ENCODE measurements at regions not wholly inside any gene's neighbourhood (a gene's known extent, or its start where the extent isn't known, plus 50 kb on each side); places are given as distances from the start of the nearest gene placed in this dataset.

DNA sequence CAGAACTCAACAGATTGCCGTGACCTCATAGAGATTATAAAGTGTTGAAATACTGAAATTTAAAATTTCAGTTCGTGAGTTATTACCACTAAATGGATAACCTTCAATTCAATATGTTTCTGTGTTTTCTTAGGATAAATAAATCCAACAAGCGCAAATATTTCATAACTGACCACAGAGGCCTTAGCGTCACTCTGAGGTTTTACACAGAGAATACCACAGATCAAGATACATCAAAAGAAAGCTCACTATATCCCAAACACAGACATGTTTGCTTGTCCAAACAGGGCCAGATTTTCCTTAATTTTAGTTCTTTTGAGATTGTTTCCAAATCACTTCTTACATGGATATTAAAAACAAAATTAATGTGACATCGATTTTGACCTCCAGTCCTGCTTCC lies 235.8 kb downstream of the EFNB2 start:
- Histone ChIP-seq H2BK15ac (ENCODE audit: low read length) (no peak overlapping the region), H2BK20ac (ENCODE audit: low read length) (no peak overlapping the region), H2AK5ac (ENCODE audit: low read depth, low read length) (no peak overlapping the region), H3K9me3 (ENCODE audit: insufficient read depth in 2 of 2, low read depth in 1 of 2, low read length in 1 of 2) (peaks cover 10 to 13% of the 10 kb centered on the region in 2 experiments; a peak in 3 of 4 replicates), H4K20me1 (replicated peaks in 1 of 2; ENCODE audit: control insufficient read depth in 1 of 2, insufficient read depth in 2 of 2, low read length in 2 of 2) (no peaks in the 10 kb centered on the region), H3K18ac (ENCODE audit: extremely low read depth, low read length) (no peak overlapping the region), H3K14ac (ENCODE audit: insufficient read length) (no peak overlapping the region), H3K4me2 (ENCODE audit: insufficient read depth in 1 of 2, low read depth in 2 of 2, low read length in 2 of 2) (no peak overlapping the region), H3K79me2 (ENCODE audit: control insufficient read depth in 1 of 2, insufficient read depth in 2 of 2, low read length in 2 of 2) (no peaks in the 10 kb centered on the region), H4K8ac (ENCODE audit: extremely low read depth, insufficient read depth, low read length) (no peak overlapping the region), H3K9ac (replicated peaks in 1 of 4; ENCODE audit: extremely low read depth in 1 of 4, low read depth in 3 of 4, low read length in 3 of 4) (no peak overlapping the region), H3K27me3 (replicated peaks in 1 of 4; ENCODE audit: control insufficient read depth in 3 of 4, extremely low read depth in 1 of 4, insufficient read depth in 3 of 4, low read length in 3 of 4) (no peaks in the 10 kb centered on the region), H2AFZ (ENCODE audit: low read length) (no peak overlapping the region), H3K79me1 (ENCODE audit: low read depth, low read length) (no peaks in the 10 kb centered on the region), H3K4me1 (replicated peaks in 1 of 4; ENCODE audit: control insufficient read depth in 3 of 4, insufficient read depth in 4 of 4, low read length in 3 of 4) (peaks cover 0 to 4% (median 1%) of the 10 kb centered on the region in 4 experiments; a peak in 2 of 7 replicates), H3K23me2 (ENCODE audit: low read depth, low read length) (no peaks in the 10 kb centered on the region), H4K5ac (ENCODE audit: insufficient read length, low read depth, low read length) (no peak overlapping the region), H2BK120ac (replicated peaks; ENCODE audit: low read depth, low read length) (no peak overlapping the region), H3K4ac (replicated peaks; ENCODE audit: insufficient read length, low read depth, low read length) (no peak overlapping the region), H2BK12ac (ENCODE audit: low read depth, low read length) (no peak overlapping the region), H2BK5ac (ENCODE audit: low read depth, low read length) (no peak overlapping the region), H3K27ac (ENCODE audit: low read depth, low read length) (no peak overlapping the region), H3K4me3 (ENCODE audit: extremely low read depth in 1 of 4, insufficient read depth in 2 of 4, low read depth in 3 of 4, low read length in 4 of 4) (no peak overlapping the region), H3K36me3 (ENCODE audit: control insufficient read depth in 2 of 4, insufficient read depth in 4 of 4, low read length in 3 of 4) (peaks cover 0 to 6% (median 0%) of the 10 kb centered on the region in 4 experiments; a peak in 2 of 8 replicates), H3K56ac (replicated peaks; ENCODE audit: insufficient read length, low read depth, low read length) (no peak overlapping the region), H3K23ac (ENCODE audit: insufficient read length) (no peak overlapping the region), H4K91ac (replicated peaks; ENCODE audit: insufficient read length, low read length) (no peak overlapping the region)
- 96% methylated on average over 5 of the region's 5 CpGs; no CpG with 5 or more reads in 1 of the 2 experiments for WGBS, 2 experiments (ENCODE audit: extremely low coverage in 1 of 2, insufficient coverage in 1 of 2, insufficient read length in 1 of 2, insufficient replicate concordance in 2 of 2, low coverage in 1 of 2, low lambda C conversion rate in 2 of 2, missing lambda C conversion rate in 1 of 2)
- TF ChIP-seq TAF1 (IDR thresholded peaks at IDR 0.05; ENCODE audit: low read depth, low read length), result no peak
- TF ChIP-seq POLR2AphosphoS5 (IDR thresholded peaks at IDR 0.05; ENCODE audit: low read depth, low read length), result no peak
- TF ChIP-seq BACH1 (IDR thresholded peaks at IDR 0.05; ENCODE audit: low read length), result no peak
- no peak for TF ChIP-seq CREB1 (IDR thresholded peaks at IDR 0.05)
- no peak for TF ChIP-seq KDM5A (IDR thresholded peaks at IDR 0.05; ENCODE audit: low read length)
- no peak for TF ChIP-seq PHF8 (conservative IDR thresholded peaks at IDR 0.05; ENCODE audit: low read depth, low read length)
- TF ChIP-seq SP4 (IDR thresholded peaks at IDR 0.05; ENCODE audit: low read length), result no peak
- DNase-seq (ENCODE audit: low read depth in 1 of 2, low spot score in 2 of 2) (no peak), FAIRE-seq (no peak)
- CTCF ChIA-PET (ENCODE audit: partially characterized antibody), result no interaction called here
- POLR2A ChIA-PET (ENCODE audit: partially characterized antibody), result no interaction called here
